22Rv1 (cell line): ENCODE measurements at regions not wholly inside any gene's neighbourhood (a gene's known extent, or its start where the extent isn't known, plus 50 kb on each side); places are given as distances from the start of the nearest gene placed in this dataset.

ENCODE experiments used
- ZFX ChIP-seq: fragments of 450-650 bp; IDR thresholded peaks from 2 replicates; pipeline ENCODE4 v1.6.1; 2017; ENCODE audit warnings: antibody characterized with exemption, borderline replicate concordance
- TF ChIP-seq, protein P1 (sequence below): fragments of 450-650 bp; IDR thresholded peaks from 2 replicates; pipeline ENCODE4 v1.5.1; 2017; ENCODE audit warnings: mild to moderate bottlenecking

DNA sequence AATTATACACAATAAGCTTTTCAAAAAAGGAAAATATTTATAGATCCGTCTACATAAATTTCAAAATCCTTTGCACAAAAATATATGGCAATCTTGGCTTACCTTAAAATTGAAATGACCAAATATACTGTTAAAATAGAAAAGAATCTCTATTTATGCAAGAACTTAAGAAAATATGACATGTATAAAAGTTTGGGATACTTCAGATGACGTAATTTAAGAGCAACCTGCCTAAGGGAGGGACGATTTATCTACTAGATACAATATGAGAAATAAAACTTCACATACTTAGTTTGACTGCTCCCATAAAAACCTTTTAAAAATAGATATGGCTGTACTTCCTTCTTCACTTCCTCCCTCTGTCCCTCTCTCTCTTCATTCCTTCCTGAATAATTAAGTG is 587.3 kb upstream of the SPRY2 start:
- TF ChIP-seq, protein P1, sequence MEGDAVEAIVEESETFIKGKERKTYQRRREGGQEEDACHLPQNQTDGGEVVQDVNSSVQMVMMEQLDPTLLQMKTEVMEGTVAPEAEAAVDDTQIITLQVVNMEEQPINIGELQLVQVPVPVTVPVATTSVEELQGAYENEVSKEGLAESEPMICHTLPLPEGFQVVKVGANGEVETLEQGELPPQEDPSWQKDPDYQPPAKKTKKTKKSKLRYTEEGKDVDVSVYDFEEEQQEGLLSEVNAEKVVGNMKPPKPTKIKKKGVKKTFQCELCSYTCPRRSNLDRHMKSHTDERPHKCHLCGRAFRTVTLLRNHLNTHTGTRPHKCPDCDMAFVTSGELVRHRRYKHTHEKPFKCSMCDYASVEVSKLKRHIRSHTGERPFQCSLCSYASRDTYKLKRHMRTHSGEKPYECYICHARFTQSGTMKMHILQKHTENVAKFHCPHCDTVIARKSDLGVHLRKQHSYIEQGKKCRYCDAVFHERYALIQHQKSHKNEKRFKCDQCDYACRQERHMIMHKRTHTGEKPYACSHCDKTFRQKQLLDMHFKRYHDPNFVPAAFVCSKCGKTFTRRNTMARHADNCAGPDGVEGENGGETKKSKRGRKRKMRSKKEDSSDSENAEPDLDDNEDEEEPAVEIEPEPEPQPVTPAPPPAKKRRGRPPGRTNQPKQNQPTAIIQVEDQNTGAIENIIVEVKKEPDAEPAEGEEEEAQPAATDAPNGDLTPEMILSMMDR = no peak
- no peak for TF ChIP-seq ZFX
